ENCODE measurements at regions not wholly inside any gene's neighbourhood (a gene's known extent, or its start where the extent isn't known, plus 50 kb on each side); places are given as distances from the start of the nearest gene placed in this dataset.

GRCh38 chr4:13243152-13243551, 241.0 kb downstream of the RAB28 start:
- Histone ChIP-seq H3K4me3 (no peak overlapping the region), H3K27ac (no peak overlapping the region), H3K36me3 (no peaks in the 10 kb centered on the region), H3K9ac (ENCODE audit: low read depth in 2 of 2, low read length in 2 of 2) (no peak overlapping the region), H3K4me1 (no peaks in the 10 kb centered on the region), H3K9me3 (no peaks in the 10 kb centered on the region), H3K27me3 (no peaks in the 10 kb centered on the region)
- no peak for TF ChIP-seq CTCF (IDR thresholded peaks at IDR 0.05)
- intact Hi-C loops (cut with DNase I): no loop called here
- DNase-seq: no peak

GRCh38 chr4:13240066-13240465, 244.1 kb downstream of the RAB28 start:
- no peaks in the 10 kb centered on the region for H3K36me3 ChIP-seq
- no peaks in the 10 kb centered on the region for H3K9me3 ChIP-seq
- no peaks in the 10 kb centered on the region for H3K4me1 ChIP-seq
- H3K9ac ChIP-seq (ENCODE audit: low read depth in 2 of 2, low read length in 2 of 2): no peak overlapping the region
- TF ChIP-seq CTCF (IDR thresholded peaks at IDR 0.05): no peak
- H3K27ac ChIP-seq: no peak overlapping the region
- no peaks in the 10 kb centered on the region for H3K27me3 ChIP-seq
- H3K4me3 ChIP-seq: no peak overlapping the region
- intact Hi-C loops (cut with DNase I): no loop called here
- no peak for DNase-seq

- H3K4me3 ChIP-seq: no peak overlapping the region
- no peak for DNase-seq
- no peak overlapping the region for H3K27ac ChIP-seq
- TF ChIP-seq CTCF (IDR thresholded peaks at IDR 0.05): no peak
- intact Hi-C loops (cut with DNase I): no loop called here
- no peaks in the 10 kb centered on the region for H3K27me3 ChIP-seq
- H3K9ac ChIP-seq (ENCODE audit: low read depth in 2 of 2, low read length in 2 of 2): no peak overlapping the region
- no peaks in the 10 kb centered on the region for H3K4me1 ChIP-seq
- H3K36me3 ChIP-seq: no peaks in the 10 kb centered on the region
- no peaks in the 10 kb centered on the region for H3K9me3 ChIP-seq
These were observed 245.2 kb downstream of the RAB28 start for GRCh38 chr4:13238936-13239335.

GRCh38 chr4:13236485-13236884, 247.7 kb downstream of the RAB28 start:
- TF ChIP-seq CTCF (IDR thresholded peaks at IDR 0.05): no peak
- H3K27ac ChIP-seq: no peak overlapping the region

GRCh38 chr4:13233755-13234154, 250.4 kb downstream of the RAB28 start:
- Histone ChIP-seq H3K9ac (ENCODE audit: low read depth in 2 of 2, low read length in 2 of 2) (no peak overlapping the region), H3K36me3 (no peaks in the 10 kb centered on the region), H3K9me3 (no peaks in the 10 kb centered on the region), H3K4me3 (no peak overlapping the region), H3K27ac (no peak overlapping the region), H3K4me1 (no peaks in the 10 kb centered on the region), H3K27me3 (no peaks in the 10 kb centered on the region)
- intact Hi-C loops (cut with DNase I): no loop called here
- TF ChIP-seq CTCF (IDR thresholded peaks at IDR 0.05): no peak
- no peak for DNase-seq

More at GRCh38 chr4:13236485-13236884, 247.7 kb downstream of the RAB28 start:
- Histone ChIP-seq H3K27me3 (no peaks in the 10 kb centered on the region), H3K9me3 (no peaks in the 10 kb centered on the region), H3K36me3 (no peaks in the 10 kb centered on the region), H3K4me1 (no peaks in the 10 kb centered on the region), H3K9ac (ENCODE audit: low read depth in 2 of 2, low read length in 2 of 2) (no peak overlapping the region), H3K4me3 (no peak overlapping the region)
- intact Hi-C loops (cut with DNase I): no loop called here
- DNase-seq: no peak

- no peak overlapping the region for H3K9ac ChIP-seq (ENCODE audit: low read depth in 2 of 2, low read length in 2 of 2)
- intact Hi-C loops (cut with DNase I): no loop called here
- H3K27ac ChIP-seq: no peak overlapping the region
- H3K4me3 ChIP-seq: no peak overlapping the region
- H3K9me3 ChIP-seq: no peaks in the 10 kb centered on the region
- no peaks in the 10 kb centered on the region for H3K36me3 ChIP-seq
- H3K27me3 ChIP-seq: no peaks in the 10 kb centered on the region
- no peak for DNase-seq
- no peak for TF ChIP-seq CTCF (IDR thresholded peaks at IDR 0.05)
- H3K4me1 ChIP-seq: no peaks in the 10 kb centered on the region
These were observed 264.2 kb downstream of the RAB28 start for GRCh38 chr4:13219971-13220370.

Data from colonic mucosa (tissue), 4 donors.